ENCODE measurements at regions not wholly inside any gene's neighbourhood (a gene's known extent, or its start where the extent isn't known, plus 50 kb on each side); places are given as distances from the start of the nearest gene placed in this dataset.

- TF ChIP-seq POLR2A (IDR thresholded peaks at IDR 0.05) (no peak), CTCF (IDR thresholded peaks at IDR 0.05) (no peak)
Observed at GRCh38 chr2:121131375-121131774, 153.6 kb downstream of the TFCP2L1 start.
